Neural cell (in vitro differentiated cells): ENCODE measurements at regions not wholly inside any gene's neighbourhood (a gene's known extent, or its start where the extent isn't known, plus 50 kb on each side); places are given as distances from the start of the nearest gene placed in this dataset.

ENCODE experiments used
- POLR2AphosphoS5 ChIP-seq: IDR thresholded peaks from 2 replicates; pipeline ENCODE4 v1.6.1; 2012
- RAD21 ChIP-seq: fragments of 450-650 bp; conservative IDR thresholded peaks from 2 replicates; pipeline ENCODE4 v1.6.1; 2014; ENCODE audit warnings: antibody characterized with exemption, mild to moderate bottlenecking, moderate library complexity
- SMC3 ChIP-seq: fragments of 450-650 bp; conservative IDR thresholded peaks from 2 replicates; pipeline ENCODE4 v1.6.1; 2014; ENCODE audit warnings: antibody characterized with exemption, mild to moderate bottlenecking, moderate library complexity; ENCODE audit not compliant: poor library complexity
- TF ChIP-seq, protein P1 (sequence below): fragments of 450-650 bp; IDR thresholded peaks from 2 replicates; pipeline ENCODE4 v1.5.1; 2014; ENCODE audit warnings: antibody characterized with exemption, mild to moderate bottlenecking, moderate library complexity; ENCODE audit not compliant: poor library complexity, severe bottlenecking

- TF ChIP-seq RAD21 (no peak), POLR2AphosphoS5 (no peak), SMC3 (no peak)
- TF ChIP-seq, protein P1, sequence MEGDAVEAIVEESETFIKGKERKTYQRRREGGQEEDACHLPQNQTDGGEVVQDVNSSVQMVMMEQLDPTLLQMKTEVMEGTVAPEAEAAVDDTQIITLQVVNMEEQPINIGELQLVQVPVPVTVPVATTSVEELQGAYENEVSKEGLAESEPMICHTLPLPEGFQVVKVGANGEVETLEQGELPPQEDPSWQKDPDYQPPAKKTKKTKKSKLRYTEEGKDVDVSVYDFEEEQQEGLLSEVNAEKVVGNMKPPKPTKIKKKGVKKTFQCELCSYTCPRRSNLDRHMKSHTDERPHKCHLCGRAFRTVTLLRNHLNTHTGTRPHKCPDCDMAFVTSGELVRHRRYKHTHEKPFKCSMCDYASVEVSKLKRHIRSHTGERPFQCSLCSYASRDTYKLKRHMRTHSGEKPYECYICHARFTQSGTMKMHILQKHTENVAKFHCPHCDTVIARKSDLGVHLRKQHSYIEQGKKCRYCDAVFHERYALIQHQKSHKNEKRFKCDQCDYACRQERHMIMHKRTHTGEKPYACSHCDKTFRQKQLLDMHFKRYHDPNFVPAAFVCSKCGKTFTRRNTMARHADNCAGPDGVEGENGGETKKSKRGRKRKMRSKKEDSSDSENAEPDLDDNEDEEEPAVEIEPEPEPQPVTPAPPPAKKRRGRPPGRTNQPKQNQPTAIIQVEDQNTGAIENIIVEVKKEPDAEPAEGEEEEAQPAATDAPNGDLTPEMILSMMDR = no peak
Observed at GRCh38 chr13:33908116-33908515, 90.2 kb downstream of the RFC3 start.
